ENCODE measurements at regions not wholly inside any gene's neighbourhood (a gene's known extent, or its start where the extent isn't known, plus 50 kb on each side); places are given as distances from the start of the nearest gene placed in this dataset.

GRCh38 chr10:130656582-130657133, 520.5 kb downstream of the GLRX3 start:
- Mint-ChIP-seq H3K4me3 (no peak overlapping the region), H3K4me1 (no peaks in the 10 kb centered on the region), H3K27ac (no peak overlapping the region), H3K36me3 (no peaks in the 10 kb centered on the region), H3K27me3 (no peaks in the 10 kb centered on the region), H3K9me3 (peaks cover 4% of the 10 kb centered on the region)
- DNase-seq = no peak
- CTCF ChIA-PET = interaction anchor here (0.6 kb wide), 1 partner anchor 466 kb away, joined by 3 read pairs; no protein-coding TSS in a partner anchor

- H3K27me3 Mint-ChIP-seq = no peaks in the 10 kb centered on the region
- no peak overlapping the region for H3K4me3 Mint-ChIP-seq
- no peak overlapping the region for H3K27ac Mint-ChIP-seq
- no peaks in the 10 kb centered on the region for H3K36me3 Mint-ChIP-seq
- H3K4me1 Mint-ChIP-seq = no peaks in the 10 kb centered on the region
- no peaks in the 10 kb centered on the region for H3K9me3 Mint-ChIP-seq
- CTCF ChIA-PET = no interaction called here
- DNase-seq = no peak
Measured at GRCh38 chr10:130658687-130659290, 522.6 kb downstream of the GLRX3 start.

- no peaks in the 10 kb centered on the region for H3K4me1 Mint-ChIP-seq
- no peaks in the 10 kb centered on the region for H3K36me3 Mint-ChIP-seq
- DNase-seq = no peak
- no peak overlapping the region for H3K27ac Mint-ChIP-seq
- H3K4me3 Mint-ChIP-seq = no peak overlapping the region
- no peaks in the 10 kb centered on the region for H3K27me3 Mint-ChIP-seq
- CTCF ChIA-PET = no interaction called here
- H3K9me3 Mint-ChIP-seq = no peaks in the 10 kb centered on the region
Measured at GRCh38 chr10:130659528-130659927, 523.3 kb downstream of the GLRX3 start.

- CTCF ChIA-PET = interaction anchor here (0.6 kb wide), 1 partner anchor 358 kb away, joined by 4 read pairs; no protein-coding TSS in a partner anchor
- H3K9me3 Mint-ChIP-seq = no peaks in the 10 kb centered on the region
- H3K4me1 Mint-ChIP-seq = no peaks in the 10 kb centered on the region
- no peak overlapping the region for H3K4me3 Mint-ChIP-seq
- DNase-seq = no peak
- H3K27ac Mint-ChIP-seq = no peak overlapping the region
- no peaks in the 10 kb centered on the region for H3K27me3 Mint-ChIP-seq
- no peaks in the 10 kb centered on the region for H3K36me3 Mint-ChIP-seq
Measured at GRCh38 chr10:130660266-130660665, 524.1 kb downstream of the GLRX3 start.

GRCh38 chr10:130661419-130661818, 525.2 kb downstream of the GLRX3 start:
- H3K36me3 Mint-ChIP-seq = no peaks in the 10 kb centered on the region
- no peak for DNase-seq
- H3K27me3 Mint-ChIP-seq = no peaks in the 10 kb centered on the region
- CTCF ChIA-PET = no interaction called here
- no peak overlapping the region for H3K27ac Mint-ChIP-seq
- no peak overlapping the region for H3K4me3 Mint-ChIP-seq
- peaks cover 2% of the 10 kb centered on the region for H3K9me3 Mint-ChIP-seq
- H3K4me1 Mint-ChIP-seq = no peaks in the 10 kb centered on the region

GRCh38 chr10:130662775-130663174, 526.6 kb downstream of the GLRX3 start:
- no peak overlapping the region for H3K4me3 Mint-ChIP-seq
- CTCF ChIA-PET = no interaction called here
- H3K9me3 Mint-ChIP-seq = peaks cover 2% of the 10 kb centered on the region
- H3K4me1 Mint-ChIP-seq = no peaks in the 10 kb centered on the region
- no peak overlapping the region for H3K27ac Mint-ChIP-seq
- H3K27me3 Mint-ChIP-seq = no peaks in the 10 kb centered on the region
- no peak for DNase-seq
- no peaks in the 10 kb centered on the region for H3K36me3 Mint-ChIP-seq

- Mint-ChIP-seq H3K36me3 (no peaks in the 10 kb centered on the region), H3K4me3 (no peak overlapping the region), H3K27me3 (no peaks in the 10 kb centered on the region), H3K4me1 (no peaks in the 10 kb centered on the region), H3K27ac (no peak overlapping the region), H3K9me3 (peaks cover 2% of the 10 kb centered on the region)
- CTCF ChIA-PET = no interaction called here
- no peak for DNase-seq
Measured at GRCh38 chr10:130664526-130664925, 528.3 kb downstream of the GLRX3 start.

- Mint-ChIP-seq H3K27me3 (no peaks in the 10 kb centered on the region), H3K27ac (no peak overlapping the region), H3K36me3 (no peaks in the 10 kb centered on the region), H3K9me3 (peaks cover 2% of the 10 kb centered on the region), H3K4me3 (no peak overlapping the region), H3K4me1 (no peaks in the 10 kb centered on the region)
- no peak for DNase-seq
- CTCF ChIA-PET = no interaction called here
Measured at GRCh38 chr10:130666215-130666614, 530.0 kb downstream of the GLRX3 start.

- H3K9me3 Mint-ChIP-seq = peaks cover 6% of the 10 kb centered on the region
- H3K27me3 Mint-ChIP-seq = no peaks in the 10 kb centered on the region
- no peak overlapping the region for H3K4me3 Mint-ChIP-seq
- CTCF ChIA-PET = no interaction called here
- no peak overlapping the region for H3K27ac Mint-ChIP-seq
- no peaks in the 10 kb centered on the region for H3K36me3 Mint-ChIP-seq
- no peaks in the 10 kb centered on the region for H3K4me1 Mint-ChIP-seq
- no peak for DNase-seq
Measured at GRCh38 chr10:130686689-130687300, 550.6 kb downstream of the GLRX3 start.

GRCh38 chr10:130687566-130687965, 551.4 kb downstream of the GLRX3 start:
- CTCF ChIA-PET = no interaction called here
- H3K36me3 Mint-ChIP-seq = no peaks in the 10 kb centered on the region
- no peaks in the 10 kb centered on the region for H3K27me3 Mint-ChIP-seq
- H3K27ac Mint-ChIP-seq = no peak overlapping the region
- peaks cover 6% of the 10 kb centered on the region for H3K9me3 Mint-ChIP-seq
- H3K4me1 Mint-ChIP-seq = no peaks in the 10 kb centered on the region
- no peak overlapping the region for H3K4me3 Mint-ChIP-seq
- DNase-seq = no peak

GRCh38 chr10:130689743-130690626, 553.8 kb downstream of the GLRX3 start:
- Mint-ChIP-seq H3K36me3 (no peaks in the 10 kb centered on the region), H3K4me1 (no peaks in the 10 kb centered on the region), H3K4me3 (no peak overlapping the region), H3K27me3 (no peaks in the 10 kb centered on the region), H3K9me3 (peaks cover 3% of the 10 kb centered on the region), H3K27ac (no peak overlapping the region)
- CTCF ChIA-PET = no interaction called here
- DNase-seq = no peak

- no peak for DNase-seq
- H3K36me3 Mint-ChIP-seq = no peaks in the 10 kb centered on the region
- CTCF ChIA-PET = no interaction called here
- no peak overlapping the region for H3K27ac Mint-ChIP-seq
- no peak overlapping the region for H3K4me3 Mint-ChIP-seq
- no peaks in the 10 kb centered on the region for H3K9me3 Mint-ChIP-seq
- no peaks in the 10 kb centered on the region for H3K27me3 Mint-ChIP-seq
- no peaks in the 10 kb centered on the region for H3K4me1 Mint-ChIP-seq
Measured at GRCh38 chr10:130691776-130692175, 555.6 kb downstream of the GLRX3 start.

- no peaks in the 10 kb centered on the region for H3K4me1 Mint-ChIP-seq
- H3K4me3 Mint-ChIP-seq = no peak overlapping the region
- H3K27me3 Mint-ChIP-seq = no peaks in the 10 kb centered on the region
- no peak for DNase-seq
- H3K27ac Mint-ChIP-seq = no peak overlapping the region
- no peaks in the 10 kb centered on the region for H3K36me3 Mint-ChIP-seq
- CTCF ChIA-PET = no interaction called here
- no peaks in the 10 kb centered on the region for H3K9me3 Mint-ChIP-seq
Measured at GRCh38 chr10:130696870-130697269, 560.7 kb downstream of the GLRX3 start.

- H3K27ac Mint-ChIP-seq = no peak overlapping the region
- no peaks in the 10 kb centered on the region for H3K36me3 Mint-ChIP-seq
- CTCF ChIA-PET = no interaction called here
- H3K9me3 Mint-ChIP-seq = peaks cover 2% of the 10 kb centered on the region
- no peaks in the 10 kb centered on the region for H3K4me1 Mint-ChIP-seq
- no peak for DNase-seq
- no peaks in the 10 kb centered on the region for H3K27me3 Mint-ChIP-seq
- H3K4me3 Mint-ChIP-seq = no peak overlapping the region
Measured at GRCh38 chr10:130707389-130707979, 571.3 kb downstream of the GLRX3 start.

All from activated naive CD4-positive, alpha-beta T cell treated with anti-CD3 and anti-CD28 coated beads, Interleukin-2, amount 10 ng/mL, durations not matched to agents 7 days and 5 days (primary cell).